IPS DF 4.7 (cell line): ENCODE measurements at regions not wholly inside any gene's neighbourhood (a gene's known extent, or its start where the extent isn't known, plus 50 kb on each side); places are given as distances from the start of the nearest gene placed in this dataset.
"Not testable (repeated sequence)": the region's sequence is repeated elsewhere in the genome, so short reads cannot be mapped to it uniquely, and the experiment has no call there.

Experiments used
- DNase-seq: peaks from one replicate; pipeline ENCODE4 v3.0.0-alpha.2; 2013; ENCODE audit warnings: low spot score; ENCODE audit errors: extremely low read depth

DNA sequence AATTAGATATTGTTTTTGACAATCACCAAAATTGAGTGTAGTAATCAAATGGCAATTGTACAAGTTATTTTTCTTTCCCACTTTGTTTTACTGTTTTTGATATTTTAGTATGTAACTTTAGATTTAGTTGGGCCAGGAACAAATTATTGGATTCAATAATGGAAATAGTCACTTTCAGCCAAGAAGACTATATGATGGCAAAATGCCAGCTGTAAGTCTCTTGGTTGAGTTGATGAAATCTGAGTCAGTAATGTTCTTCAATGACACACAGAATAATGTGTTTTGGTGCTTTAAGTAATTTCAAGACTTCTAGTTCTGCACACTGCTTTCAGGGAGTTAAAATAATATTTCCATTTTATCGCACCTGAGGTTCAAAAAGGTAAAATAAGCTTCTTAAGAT, 2022.0 kb upstream of the CELF4 start:
- no peak for DNase-seq

GRCh38 chr18:39586741-39587140, 2021.1 kb upstream of the CELF4 start:
- DNase-seq = no peak

DNA sequence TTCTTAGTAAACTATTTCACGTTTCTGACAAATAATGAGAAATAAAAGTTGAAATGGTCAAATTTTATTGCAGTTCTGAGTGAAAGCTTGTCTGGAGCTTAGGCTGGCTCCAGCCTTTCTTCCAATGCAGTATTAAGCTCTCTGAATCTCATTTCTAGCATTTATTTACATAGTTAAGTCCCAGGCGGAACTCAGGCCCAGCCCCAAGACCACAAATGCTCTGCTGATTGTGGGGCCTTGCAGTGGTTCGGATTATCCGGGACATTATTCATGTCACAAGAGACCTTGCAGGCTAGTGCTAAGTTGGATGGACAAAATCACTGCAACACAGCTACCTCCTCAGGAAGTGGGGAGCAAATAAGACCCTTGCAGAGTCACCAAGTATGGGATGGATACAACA, 2009.3 kb upstream of the CELF4 start:
- no peak for DNase-seq

DNA sequence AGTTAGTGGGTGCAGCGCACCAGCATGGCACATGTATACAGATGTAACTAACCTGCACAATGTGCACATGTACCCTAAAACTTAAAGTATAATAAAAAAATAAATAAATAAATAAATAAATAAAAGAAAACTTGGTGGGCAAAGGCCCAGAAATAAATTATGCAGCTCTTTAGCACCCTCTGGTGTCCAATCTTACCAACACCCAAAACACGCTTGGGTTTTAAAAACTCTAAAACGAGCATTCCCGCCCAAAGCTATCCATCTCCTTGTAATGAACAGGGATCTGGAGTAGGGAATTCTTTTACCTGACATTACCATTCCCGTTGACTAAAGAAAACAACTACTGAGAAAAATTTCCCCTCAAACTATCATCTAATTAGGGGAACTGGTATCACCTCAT, 2005.9 kb upstream of the CELF4 start:
- no peak for DNase-seq

DNA sequence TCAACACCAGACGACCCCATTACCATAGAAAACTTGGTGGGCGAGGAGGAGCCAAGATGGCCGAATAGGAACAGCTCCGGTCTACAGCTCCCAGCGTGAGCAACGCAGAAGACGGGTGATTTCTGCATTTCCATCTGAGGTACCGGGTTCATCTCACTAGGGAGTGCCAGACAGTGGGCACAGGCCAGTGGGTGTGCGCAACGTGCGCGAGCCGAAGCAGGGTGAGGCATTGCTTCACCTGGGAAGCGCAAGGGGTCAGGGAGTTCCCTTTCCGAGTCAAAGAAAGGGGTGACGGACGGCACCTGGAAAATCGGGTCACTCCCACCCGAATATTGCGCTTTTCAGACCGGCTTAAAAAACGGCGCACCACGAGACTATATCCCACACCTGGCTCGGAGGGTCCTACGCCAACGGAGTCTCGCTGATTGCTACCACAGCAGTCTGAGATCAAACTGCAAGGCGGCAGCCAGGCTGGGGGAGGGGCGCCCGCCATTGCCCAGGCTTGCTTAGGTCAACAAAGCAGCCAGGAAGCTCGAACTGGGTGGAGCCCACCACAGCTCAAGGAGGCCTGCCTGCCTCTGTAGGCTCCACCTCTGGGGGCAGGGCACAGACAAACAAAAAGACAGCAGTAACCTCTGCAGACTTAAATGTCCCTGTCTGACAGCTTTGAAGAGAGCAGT, 2000.1 kb upstream of the CELF4 start:
- not testable (repeated sequence) for DNase-seq

DNA sequence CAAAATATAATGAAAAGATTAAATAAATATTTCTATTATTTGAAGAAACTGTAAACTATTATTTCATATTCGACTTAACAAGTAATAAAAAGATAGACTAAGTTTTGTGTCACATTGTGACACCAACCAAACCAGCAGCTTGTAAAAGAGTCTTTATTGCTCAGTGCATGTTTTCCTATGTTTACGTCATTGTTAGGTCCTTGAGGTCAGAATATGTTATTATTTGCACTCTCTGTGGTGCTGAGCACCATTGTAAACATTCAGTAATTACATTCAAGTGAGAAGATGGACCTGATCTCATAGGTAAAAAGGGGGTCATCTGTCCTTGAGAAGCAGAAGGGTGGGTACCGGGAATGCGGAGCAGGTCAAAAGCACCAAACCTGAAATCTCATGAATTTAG, 1999.1 kb upstream of the CELF4 start:
- DNase-seq = no peak

DNA sequence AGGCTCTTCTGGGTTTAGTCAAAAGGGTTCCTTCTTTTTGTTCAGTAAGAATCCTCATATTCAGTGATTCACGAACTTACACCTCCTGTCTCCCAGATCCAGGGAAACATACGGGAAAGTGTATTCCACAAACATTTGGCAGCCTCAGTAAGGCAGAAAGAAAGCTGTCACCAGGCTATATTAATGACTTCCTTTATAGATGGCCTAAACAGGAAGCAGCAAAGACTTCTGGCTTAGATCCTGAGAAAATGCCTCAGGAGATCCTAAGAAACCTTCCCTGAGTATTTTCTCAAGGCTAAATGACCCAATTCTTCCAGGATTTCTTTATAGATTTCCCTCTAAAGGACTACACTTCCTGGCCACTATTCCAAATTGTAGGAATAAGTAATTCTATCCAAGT, 1995.5 kb upstream of the CELF4 start:
- no peak for DNase-seq

DNA sequence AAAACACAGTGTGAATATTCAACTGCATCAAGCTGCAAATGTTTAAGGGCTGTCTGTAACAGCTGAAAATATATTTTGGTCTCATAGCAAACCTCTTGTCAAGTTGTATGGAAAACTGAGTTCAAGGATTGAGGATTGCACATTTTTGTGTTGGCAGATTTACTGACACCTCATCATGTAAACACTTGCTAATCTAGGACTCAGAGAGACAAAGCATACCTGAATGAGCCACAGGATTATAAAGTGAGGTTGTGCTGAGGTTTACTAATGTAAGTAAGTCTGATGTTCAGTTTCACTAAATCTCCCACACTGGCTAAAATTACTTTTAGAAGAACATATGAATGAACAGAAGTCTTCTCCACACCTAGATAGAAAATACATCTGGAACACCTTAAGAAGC, 1993.1 kb upstream of the CELF4 start:
- DNase-seq = no peak

GRCh38 chr18:39555496-39555895, 1989.9 kb upstream of the CELF4 start:
- DNase-seq = no peak

DNA sequence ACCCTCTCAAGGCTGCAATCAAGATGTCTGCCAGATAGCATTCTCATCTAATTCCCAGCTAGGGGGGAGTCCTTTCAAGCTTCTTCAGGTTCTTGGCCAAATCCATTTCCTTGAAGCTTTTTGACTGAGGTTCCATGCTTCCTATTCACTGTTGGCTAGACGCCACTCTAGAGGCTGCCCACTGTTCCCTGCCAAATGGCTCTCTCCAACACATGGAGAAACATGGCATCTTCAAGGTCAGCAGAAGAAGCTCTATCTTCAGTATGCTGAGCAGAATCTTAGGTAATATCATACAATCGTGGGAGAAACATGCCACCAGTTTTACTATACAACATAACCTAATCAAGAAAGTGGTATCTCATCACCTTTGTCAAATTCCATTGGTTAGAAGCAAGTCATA, 1985.1 kb upstream of the CELF4 start:
- DNase-seq = no peak

- no peak for DNase-seq
These were observed 1983.5 kb upstream of the CELF4 start for GRCh38 chr18:39549144-39549543.

DNA sequence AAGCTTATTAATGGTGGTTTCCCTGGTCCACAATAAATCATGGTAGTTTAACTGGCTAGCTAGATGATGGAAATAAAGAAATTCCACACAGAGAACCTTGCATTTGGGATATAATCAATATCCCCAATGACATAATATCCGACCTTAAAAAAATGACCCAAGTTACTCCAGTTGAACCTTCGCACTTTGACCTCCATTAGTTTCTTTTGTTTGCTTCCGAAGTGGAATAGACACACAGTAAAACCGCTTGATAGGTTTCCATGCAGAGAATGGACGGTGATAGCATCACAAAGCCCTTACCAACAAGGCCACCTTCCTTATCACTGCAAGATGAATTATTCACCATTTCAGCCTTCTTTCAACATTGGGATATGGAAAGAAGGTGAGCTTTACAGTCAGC, 1966.1 kb upstream of the CELF4 start:
- no peak for DNase-seq

GRCh38 chr18:39529358-39529757, 1963.8 kb upstream of the CELF4 start:
- DNase-seq = no peak

GRCh38 chr18:39527465-39527864, 1961.9 kb upstream of the CELF4 start:
- DNase-seq = no peak

- no peak for DNase-seq
These were observed 1958.8 kb upstream of the CELF4 start for GRCh38 chr18:39524370-39524769.

DNA sequence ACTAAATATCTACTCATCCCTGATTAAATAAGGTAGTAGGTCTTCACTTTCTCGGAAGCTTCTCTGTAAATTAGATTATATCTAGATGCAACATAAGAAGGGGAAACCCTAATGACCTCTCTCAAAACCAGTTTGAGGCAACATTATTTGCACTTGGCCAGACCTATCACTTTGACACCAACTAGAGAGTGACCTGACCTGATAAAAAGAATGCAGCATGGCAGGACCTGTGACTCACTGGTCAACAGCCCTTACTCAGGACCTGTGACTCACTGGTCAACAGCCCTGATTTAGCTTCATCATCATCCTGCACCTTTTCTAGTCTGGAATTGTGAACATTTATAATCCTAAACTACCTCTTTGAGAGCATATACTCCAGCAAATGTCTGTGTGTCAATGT, 1957.7 kb upstream of the CELF4 start:
- no peak for DNase-seq

- DNase-seq = no peak
These were observed 1955.6 kb upstream of the CELF4 start for GRCh38 chr18:39521164-39521563.

- DNase-seq = no peak
These were observed 1954.1 kb upstream of the CELF4 start for GRCh38 chr18:39519741-39520140.

DNA sequence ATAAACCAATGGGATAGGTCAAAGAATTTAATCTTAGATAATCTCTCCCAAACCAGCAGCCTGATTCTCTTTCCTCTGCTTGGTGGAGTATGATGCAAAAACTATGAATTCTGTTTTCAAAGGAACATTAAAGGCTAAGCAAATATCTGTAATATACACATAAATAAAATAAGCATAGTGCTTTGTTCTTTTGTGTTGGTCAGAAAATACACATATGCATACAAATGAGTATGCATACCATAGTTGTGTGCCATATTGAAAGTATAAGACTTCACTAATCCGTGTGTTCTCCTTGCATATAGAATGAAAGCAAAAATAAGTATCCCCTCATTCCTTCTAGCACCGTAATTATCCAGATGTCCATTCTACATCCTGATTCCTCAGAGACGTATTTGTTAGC, 1949.7 kb upstream of the CELF4 start:
- no peak for DNase-seq

- DNase-seq = no peak
These were observed 1947.6 kb upstream of the CELF4 start for GRCh38 chr18:39513186-39513585.

DNA sequence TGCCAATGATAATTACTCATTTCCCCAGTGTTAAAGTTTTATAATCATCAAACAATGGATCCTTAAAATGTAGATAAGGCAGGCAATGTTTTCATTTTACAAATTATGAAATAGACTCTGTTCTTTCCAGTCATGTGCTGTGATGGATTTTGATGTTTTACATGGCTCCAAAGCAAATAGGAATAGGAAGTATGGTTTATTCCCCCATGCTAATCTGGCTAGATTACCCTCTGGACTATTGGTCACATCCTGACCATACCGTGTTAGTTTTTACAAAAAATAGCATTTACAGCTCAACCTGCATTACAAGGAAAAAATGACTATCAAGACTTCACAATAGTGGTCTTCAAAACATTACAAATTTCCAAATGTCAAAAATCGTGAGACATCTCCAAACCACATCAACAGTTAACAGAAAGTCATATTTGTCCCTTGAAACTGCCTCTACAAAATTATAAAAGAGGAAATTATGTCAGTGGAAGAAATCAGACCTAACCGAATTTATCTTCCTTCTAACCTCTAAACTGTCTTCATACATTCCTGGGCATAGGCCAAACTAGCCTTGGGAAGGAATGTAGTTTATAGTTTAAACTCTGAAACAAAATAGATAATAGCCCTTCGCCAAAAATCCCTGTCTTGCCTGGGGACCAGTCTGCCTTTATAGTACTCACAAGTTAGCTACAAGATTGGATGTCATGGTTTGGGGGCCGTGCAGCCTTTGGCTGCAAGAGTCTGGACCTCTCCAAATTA, 1941.2 kb upstream of the CELF4 start:
- DNase-seq = no peak

GRCh38 chr18:39500306-39500705, 1934.7 kb upstream of the CELF4 start:
- no peak for DNase-seq

DNA sequence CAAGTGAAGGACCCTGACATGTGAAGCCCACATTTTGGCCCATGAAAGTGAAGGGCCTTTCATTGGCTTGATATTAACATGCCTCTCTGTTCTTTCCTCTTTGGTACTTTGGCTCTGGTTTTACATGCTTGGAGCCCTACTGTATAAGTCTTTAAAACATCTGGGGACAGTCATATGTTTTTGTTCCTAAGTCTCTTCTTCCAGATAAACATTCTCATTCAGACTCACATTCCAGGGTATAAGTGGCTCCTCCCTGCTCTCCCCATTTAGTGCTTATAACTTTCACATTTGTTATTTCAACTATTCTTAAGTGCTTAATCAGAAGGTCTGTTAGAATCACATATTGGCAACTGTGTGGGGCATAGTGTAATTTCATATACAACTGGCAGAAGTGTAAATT, 1932.2 kb upstream of the CELF4 start:
- no peak for DNase-seq
